ENCODE measurements at regions not wholly inside any gene's neighbourhood (a gene's known extent, or its start where the extent isn't known, plus 50 kb on each side); places are given as distances from the start of the nearest gene placed in this dataset.

DNA sequence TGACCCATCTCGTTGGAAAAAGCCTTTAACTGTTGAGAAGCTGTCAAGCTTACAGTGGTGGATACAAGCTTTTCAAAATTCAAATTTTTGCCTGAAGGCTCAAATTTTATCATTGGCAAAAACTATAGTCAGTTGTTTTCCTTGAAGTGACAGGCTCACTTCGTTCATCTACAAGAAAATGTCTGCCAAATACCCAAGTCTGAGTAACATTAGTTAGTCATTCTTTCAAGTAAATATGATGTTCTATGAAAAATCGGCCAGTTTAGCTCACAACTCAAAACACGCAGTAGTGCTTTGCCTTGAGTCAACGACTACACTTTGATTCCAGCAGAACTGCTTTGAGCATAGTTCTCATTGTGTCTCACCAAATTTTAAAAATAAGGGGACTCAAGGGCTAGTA is 170.3 kb upstream of the MAMLD1 start:
- Mint-ChIP-seq H3K27me3 (ENCODE audit: low read depth) (peaks cover 41% of the 10 kb centered on the region), H3K27ac (no peak overlapping the region), H3K36me3 (ENCODE audit: insufficient read depth in 1 of 3, low read depth in 3 of 3) (peaks cover 4 to 9% (median 5%) of the 10 kb centered on the region in 3 experiments; a peak in 5 of 7 replicates), H3K4me3 (no peak overlapping the region), H3K4me1 (peaks cover 7 to 15% of the 10 kb centered on the region in 2 experiments), H3K9me3 (peaks cover 64 to 71% of the 10 kb centered on the region in 2 experiments)
- H3K27ac ChIP-seq (ENCODE audit: insufficient read length, low read depth, low read length) = no peak overlapping the region
- no peaks in the 10 kb centered on the region for H3K79me2 ChIP-seq (ENCODE audit: insufficient read depth, low read length)
- DNase-seq = no peak
- H4K91ac ChIP-seq (ENCODE audit: insufficient read length, low read depth, low read length) = no peak overlapping the region
- H4K20me1 ChIP-seq (ENCODE audit: control insufficient read depth, insufficient read depth, insufficient read length) = no peaks in the 10 kb centered on the region
- no peak overlapping the region for H3K56ac ChIP-seq (ENCODE audit: insufficient read length, low read depth, low read length)
- no peaks in the 10 kb centered on the region for H3K4me1 ChIP-seq (ENCODE audit: insufficient read depth, low read length)
- no peak overlapping the region for H3K9ac ChIP-seq (ENCODE audit: extremely low read depth, insufficient read length, low read length)
- H4K5ac ChIP-seq (ENCODE audit: insufficient read length, low read depth, low read length) = no peak overlapping the region
- no peak overlapping the region for H3K4me2 ChIP-seq (ENCODE audit: insufficient read depth, insufficient read length, low read length)
- no peaks in the 10 kb centered on the region for H3K23me2 ChIP-seq (ENCODE audit: insufficient read length, low read depth, low read length, poor library complexity, severe bottlenecking)
- peaks cover 35% of the 10 kb centered on the region for H3K9me3 ChIP-seq (ENCODE audit: control insufficient read depth, low read depth, low read length)
- H3K4ac ChIP-seq (ENCODE audit: low read depth, low read length) = no peak overlapping the region
- H2BK20ac ChIP-seq (ENCODE audit: low read depth, low read length, poor library complexity, severe bottlenecking) = no peak overlapping the region
- H3K27me3 ChIP-seq (ENCODE audit: insufficient read depth, low read length) = no peaks in the 10 kb centered on the region
- TF ChIP-seq, protein P1, sequence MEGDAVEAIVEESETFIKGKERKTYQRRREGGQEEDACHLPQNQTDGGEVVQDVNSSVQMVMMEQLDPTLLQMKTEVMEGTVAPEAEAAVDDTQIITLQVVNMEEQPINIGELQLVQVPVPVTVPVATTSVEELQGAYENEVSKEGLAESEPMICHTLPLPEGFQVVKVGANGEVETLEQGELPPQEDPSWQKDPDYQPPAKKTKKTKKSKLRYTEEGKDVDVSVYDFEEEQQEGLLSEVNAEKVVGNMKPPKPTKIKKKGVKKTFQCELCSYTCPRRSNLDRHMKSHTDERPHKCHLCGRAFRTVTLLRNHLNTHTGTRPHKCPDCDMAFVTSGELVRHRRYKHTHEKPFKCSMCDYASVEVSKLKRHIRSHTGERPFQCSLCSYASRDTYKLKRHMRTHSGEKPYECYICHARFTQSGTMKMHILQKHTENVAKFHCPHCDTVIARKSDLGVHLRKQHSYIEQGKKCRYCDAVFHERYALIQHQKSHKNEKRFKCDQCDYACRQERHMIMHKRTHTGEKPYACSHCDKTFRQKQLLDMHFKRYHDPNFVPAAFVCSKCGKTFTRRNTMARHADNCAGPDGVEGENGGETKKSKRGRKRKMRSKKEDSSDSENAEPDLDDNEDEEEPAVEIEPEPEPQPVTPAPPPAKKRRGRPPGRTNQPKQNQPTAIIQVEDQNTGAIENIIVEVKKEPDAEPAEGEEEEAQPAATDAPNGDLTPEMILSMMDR (conservative IDR thresholded peaks at IDR 0.05) = no peak
- no CpG with 5 or more reads among the region's 5 CpGs for whole genome bisulfite sequencing (ENCODE audit: extremely low coverage, insufficient read length, low lambda C conversion rate)
- no peak overlapping the region for H3K23ac ChIP-seq (ENCODE audit: insufficient read length, low read depth, low read length)
- H2BK120ac ChIP-seq (ENCODE audit: low read depth, low read length, poor library complexity, severe bottlenecking) = no peak overlapping the region
- H4K8ac ChIP-seq (replicated peaks; ENCODE audit: insufficient read length, low read depth, low read length) = no peak overlapping the region
- H2BK12ac ChIP-seq (ENCODE audit: insufficient read length, low read depth, low read length) = no peak overlapping the region
- H3K18ac ChIP-seq (ENCODE audit: insufficient read length, low read depth, low read length) = no peak overlapping the region
- no peak overlapping the region for H3K14ac ChIP-seq (ENCODE audit: insufficient read depth, low read length)
- H2AFZ ChIP-seq (ENCODE audit: low read length) = no peak overlapping the region
- H2BK15ac ChIP-seq (ENCODE audit: low read depth, low read length) = no peak overlapping the region
- H3K79me1 ChIP-seq (ENCODE audit: insufficient read depth, low read depth, low read length, poor library complexity, severe bottlenecking) = no peaks in the 10 kb centered on the region
- no peak overlapping the region for H2BK5ac ChIP-seq (ENCODE audit: insufficient read length, low read length)
- no peak overlapping the region for H3T11ph ChIP-seq (ENCODE audit: low read length)
- no peak overlapping the region for H2AK5ac ChIP-seq (ENCODE audit: insufficient read length, low read length)
